OCI-LY3 (cell line): ENCODE measurements at regions not wholly inside any gene's neighbourhood (a gene's known extent, or its start where the extent isn't known, plus 50 kb on each side); places are given as distances from the start of the nearest gene placed in this dataset.

Source experiments
- H2AFZ ChIP-seq: fragments of 200-600, 300-600 bp; shearing (Covaris generic); 2 replicates; pipeline ENCODE4 v1.6.0; 2014; ENCODE audit warnings: antibody characterized with exemption, low read depth, low read length
- H3K27ac ChIP-seq: fragments of 200-600, 300-600 bp; sonication (generic); 2 replicates; pipeline ENCODE4 v1.5.1; 2014; ENCODE audit warnings: mild to moderate bottlenecking, low read length, moderate library complexity, mixed read lengths
- H3K27me3 ChIP-seq: fragments of 200-600, 300-600 bp; sonication (generic); 2 replicates; pipeline ENCODE4 v1.6.1; 2014; ENCODE audit warnings: low read depth, low read length, mixed read lengths
- H3K36me3 ChIP-seq: fragments of 200-600, 300-600 bp; sonication (generic); replicated peaks from 2 replicates; pipeline ENCODE3; 2014; ENCODE audit warnings: low read depth, low read length, mixed read lengths
- H3K4me1 ChIP-seq: fragments of 300-600, 200-600 bp; sonication (generic); 2 replicates; pipeline ENCODE4 v1.6.1; 2014; ENCODE audit warnings: low read length, mixed read lengths
- H3K4me2 ChIP-seq: fragments of 200-600, 300-600 bp; sonication (generic); 2 replicates; pipeline ENCODE4 v1.6.1; 2014; ENCODE audit warnings: low read length, mixed read lengths
- H3K4me3 ChIP-seq: fragments of 300-600, 200-600 bp; sonication (generic); 2 replicates; pipeline ENCODE4 v1.5.1; 2014; ENCODE audit warnings: antibody characterized with exemption, mild to moderate bottlenecking, low read length, moderate library complexity
- H3K79me2 ChIP-seq: fragments of 300-600, 200-600 bp; shearing (Covaris generic); 2 replicates; pipeline ENCODE4 v1.6.1; 2014; ENCODE audit warnings: mild to moderate bottlenecking, low read length, mixed read lengths
- H3K9ac ChIP-seq: fragments of 300-600, 200-600 bp; shearing (Covaris generic); 2 replicates; pipeline ENCODE4 v1.6.0; 2014; ENCODE audit warnings: mild to moderate bottlenecking, low read length, moderate library complexity
- H3K9me3 ChIP-seq: fragments of 200-600, 300-600 bp; shearing (Covaris generic); 2 replicates; pipeline ENCODE4 v1.6.1; 2014; ENCODE audit warnings: low read length, mixed read lengths; ENCODE audit not compliant: insufficient read depth
- H4K20me1 ChIP-seq: fragments of 200-600, 300-600 bp; sonication (generic); 2 replicates; pipeline ENCODE4 v1.6.1; 2016; ENCODE audit warnings: low read length, mixed read lengths; ENCODE audit not compliant: insufficient read depth
- EZH2phosphoT487 ChIP-seq: fragments of 200-600 bp; shearing (Covaris generic); IDR thresholded peaks from 2 replicates; pipeline ENCODE4 v1.6.1; 2018; ENCODE audit warnings: antibody characterized with exemption, mixed run types, low read depth
- TF ChIP-seq, protein P1 (sequence below): fragments of 200-600, 300-600 bp; sonication (generic); IDR thresholded peaks from 2 replicates; pipeline ENCODE4 v1.5.1; 2014; ENCODE audit warnings: antibody characterized with exemption, low read length, low read depth

DNA sequence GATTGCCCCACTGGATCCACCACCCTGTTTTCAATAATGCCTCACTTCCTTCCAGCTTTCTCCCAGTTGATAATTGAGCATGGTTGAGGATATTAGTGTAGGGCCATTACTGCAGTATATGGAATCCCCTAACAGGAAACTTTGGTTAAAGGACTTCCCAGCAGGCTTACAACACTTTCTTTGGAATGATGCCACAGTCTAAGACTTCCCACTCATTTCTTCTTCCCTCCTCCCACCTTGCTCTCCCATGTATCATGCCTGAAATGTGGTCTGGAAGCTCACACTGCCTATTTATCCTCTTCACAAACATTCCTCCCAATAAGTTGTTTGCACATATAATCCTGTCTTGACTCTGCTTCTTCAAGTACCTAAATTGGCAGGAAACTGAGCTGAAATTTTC, 863.3 kb downstream of the CENPC start:
- Histone ChIP-seq H3K27ac (no peak overlapping the region), H3K9me3 (no peaks in the 10 kb centered on the region), H3K36me3 (no peaks in the 10 kb centered on the region), H3K4me2 (no peak overlapping the region), H3K4me1 (no peaks in the 10 kb centered on the region), H3K9ac (no peak overlapping the region), H3K27me3 (no peaks in the 10 kb centered on the region), H2AFZ (no peak overlapping the region), H4K20me1 (no peaks in the 10 kb centered on the region), H3K4me3 (no peak overlapping the region), H3K79me2 (no peaks in the 10 kb centered on the region)
- TF ChIP-seq EZH2phosphoT487: no peak
- TF ChIP-seq, protein P1, sequence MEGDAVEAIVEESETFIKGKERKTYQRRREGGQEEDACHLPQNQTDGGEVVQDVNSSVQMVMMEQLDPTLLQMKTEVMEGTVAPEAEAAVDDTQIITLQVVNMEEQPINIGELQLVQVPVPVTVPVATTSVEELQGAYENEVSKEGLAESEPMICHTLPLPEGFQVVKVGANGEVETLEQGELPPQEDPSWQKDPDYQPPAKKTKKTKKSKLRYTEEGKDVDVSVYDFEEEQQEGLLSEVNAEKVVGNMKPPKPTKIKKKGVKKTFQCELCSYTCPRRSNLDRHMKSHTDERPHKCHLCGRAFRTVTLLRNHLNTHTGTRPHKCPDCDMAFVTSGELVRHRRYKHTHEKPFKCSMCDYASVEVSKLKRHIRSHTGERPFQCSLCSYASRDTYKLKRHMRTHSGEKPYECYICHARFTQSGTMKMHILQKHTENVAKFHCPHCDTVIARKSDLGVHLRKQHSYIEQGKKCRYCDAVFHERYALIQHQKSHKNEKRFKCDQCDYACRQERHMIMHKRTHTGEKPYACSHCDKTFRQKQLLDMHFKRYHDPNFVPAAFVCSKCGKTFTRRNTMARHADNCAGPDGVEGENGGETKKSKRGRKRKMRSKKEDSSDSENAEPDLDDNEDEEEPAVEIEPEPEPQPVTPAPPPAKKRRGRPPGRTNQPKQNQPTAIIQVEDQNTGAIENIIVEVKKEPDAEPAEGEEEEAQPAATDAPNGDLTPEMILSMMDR: no peak

DNA sequence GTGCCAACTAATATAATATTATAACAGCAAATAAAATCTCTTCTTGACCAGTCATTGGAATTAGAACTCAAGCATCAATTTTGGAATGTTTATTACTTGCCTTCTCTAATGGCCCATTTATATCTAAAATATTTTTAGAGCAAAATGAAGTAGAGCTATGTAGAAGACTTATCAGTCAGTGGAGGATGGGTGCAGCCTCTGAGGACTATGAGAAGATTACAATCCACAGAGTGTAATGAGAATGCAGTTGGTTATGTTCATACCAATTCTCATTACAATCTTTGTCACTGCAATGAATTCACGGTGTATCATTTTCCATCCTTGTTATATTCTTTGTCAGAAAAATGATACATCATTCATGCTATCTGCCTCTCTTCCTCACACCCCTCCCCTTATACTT, 878.1 kb downstream of the CENPC start:
- no peaks in the 10 kb centered on the region for H3K9me3 ChIP-seq
- no peak overlapping the region for H3K4me3 ChIP-seq
- no peaks in the 10 kb centered on the region for H3K36me3 ChIP-seq
- H3K4me1 ChIP-seq: no peaks in the 10 kb centered on the region
- H3K9ac ChIP-seq: no peak overlapping the region
- no peak overlapping the region for H2AFZ ChIP-seq
- no peaks in the 10 kb centered on the region for H3K27me3 ChIP-seq
- no peaks in the 10 kb centered on the region for H4K20me1 ChIP-seq
- no peak overlapping the region for H3K4me2 ChIP-seq
- H3K79me2 ChIP-seq: no peaks in the 10 kb centered on the region
- TF ChIP-seq, protein P1: no peak
- TF ChIP-seq EZH2phosphoT487: no peak
- H3K27ac ChIP-seq: no peak overlapping the region

DNA sequence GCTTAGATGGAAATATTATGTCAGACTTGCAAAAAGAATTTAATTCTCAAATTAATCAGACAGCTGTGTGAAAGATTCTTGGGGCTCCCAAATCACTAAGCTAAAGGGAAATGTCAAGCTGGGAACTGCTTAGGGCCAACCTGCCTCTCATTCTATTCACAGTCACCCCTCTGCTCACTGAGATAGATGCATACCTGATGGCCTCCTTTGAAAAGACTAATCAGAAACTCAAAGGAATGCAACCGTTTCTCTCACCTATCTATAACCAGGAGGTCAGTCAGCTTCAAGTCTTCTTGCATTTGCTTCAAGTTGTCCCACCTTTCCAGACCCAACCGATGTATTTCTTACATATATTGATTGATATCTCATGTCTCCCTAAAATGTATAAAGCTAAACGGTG, 882.7 kb downstream of the CENPC start:
- H3K36me3 ChIP-seq: no peaks in the 10 kb centered on the region
- H3K9me3 ChIP-seq: no peaks in the 10 kb centered on the region
- no peak overlapping the region for H3K27ac ChIP-seq
- no peak overlapping the region for H3K4me3 ChIP-seq
- no peak overlapping the region for H3K9ac ChIP-seq
- no peak overlapping the region for H2AFZ ChIP-seq
- H3K4me2 ChIP-seq: no peak overlapping the region
- H4K20me1 ChIP-seq: no peaks in the 10 kb centered on the region
- no peaks in the 10 kb centered on the region for H3K4me1 ChIP-seq
- H3K27me3 ChIP-seq: no peaks in the 10 kb centered on the region
- TF ChIP-seq, protein P1: no peak
- TF ChIP-seq EZH2phosphoT487: no peak
- no peaks in the 10 kb centered on the region for H3K79me2 ChIP-seq

DNA sequence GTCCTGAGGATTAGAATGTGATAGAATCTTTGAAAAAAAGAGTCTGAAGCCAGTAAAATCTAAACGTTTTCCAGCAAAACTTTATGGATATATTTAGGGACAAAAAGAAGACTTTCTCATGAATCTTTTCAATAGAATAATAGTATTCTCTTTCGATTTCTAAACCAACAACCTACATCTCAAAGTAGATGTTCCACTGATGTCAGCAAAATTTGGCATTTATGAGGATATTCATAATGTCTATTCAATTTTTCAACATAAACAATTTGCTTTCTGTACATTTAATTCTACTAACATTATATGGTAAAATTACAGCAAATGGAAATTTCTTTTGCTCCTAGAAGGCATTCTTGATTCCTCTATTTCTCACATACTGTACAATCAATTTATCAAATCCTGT, 886.5 kb downstream of the CENPC start:
- H3K4me3 ChIP-seq: no peak overlapping the region
- no peaks in the 10 kb centered on the region for H3K9me3 ChIP-seq
- no peaks in the 10 kb centered on the region for H4K20me1 ChIP-seq
- no peak overlapping the region for H3K9ac ChIP-seq
- no peak overlapping the region for H3K4me2 ChIP-seq
- no peaks in the 10 kb centered on the region for H3K36me3 ChIP-seq
- H3K79me2 ChIP-seq: no peaks in the 10 kb centered on the region
- H3K27me3 ChIP-seq: no peaks in the 10 kb centered on the region
- TF ChIP-seq EZH2phosphoT487: no peak
- TF ChIP-seq, protein P1: no peak
- no peak overlapping the region for H3K27ac ChIP-seq
- no peak overlapping the region for H2AFZ ChIP-seq
- no peaks in the 10 kb centered on the region for H3K4me1 ChIP-seq
